ENCODE measurements at regions not wholly inside any gene's neighbourhood (a gene's known extent, or its start where the extent isn't known, plus 50 kb on each side); places are given as distances from the start of the nearest gene placed in this dataset.
"Not testable (repeated sequence)": the region's sequence is repeated elsewhere in the genome, so short reads cannot be mapped to it uniquely, and the experiment has no call there.

- TF ChIP-seq, protein P1, sequence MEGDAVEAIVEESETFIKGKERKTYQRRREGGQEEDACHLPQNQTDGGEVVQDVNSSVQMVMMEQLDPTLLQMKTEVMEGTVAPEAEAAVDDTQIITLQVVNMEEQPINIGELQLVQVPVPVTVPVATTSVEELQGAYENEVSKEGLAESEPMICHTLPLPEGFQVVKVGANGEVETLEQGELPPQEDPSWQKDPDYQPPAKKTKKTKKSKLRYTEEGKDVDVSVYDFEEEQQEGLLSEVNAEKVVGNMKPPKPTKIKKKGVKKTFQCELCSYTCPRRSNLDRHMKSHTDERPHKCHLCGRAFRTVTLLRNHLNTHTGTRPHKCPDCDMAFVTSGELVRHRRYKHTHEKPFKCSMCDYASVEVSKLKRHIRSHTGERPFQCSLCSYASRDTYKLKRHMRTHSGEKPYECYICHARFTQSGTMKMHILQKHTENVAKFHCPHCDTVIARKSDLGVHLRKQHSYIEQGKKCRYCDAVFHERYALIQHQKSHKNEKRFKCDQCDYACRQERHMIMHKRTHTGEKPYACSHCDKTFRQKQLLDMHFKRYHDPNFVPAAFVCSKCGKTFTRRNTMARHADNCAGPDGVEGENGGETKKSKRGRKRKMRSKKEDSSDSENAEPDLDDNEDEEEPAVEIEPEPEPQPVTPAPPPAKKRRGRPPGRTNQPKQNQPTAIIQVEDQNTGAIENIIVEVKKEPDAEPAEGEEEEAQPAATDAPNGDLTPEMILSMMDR (conservative IDR thresholded peaks at IDR 0.05; ENCODE audit: low read depth, low read length): no peak
- no peak overlapping the region for H3K4me3 ChIP-seq (ENCODE audit: low read depth, low read length)
- DNase-seq (ENCODE audit: low read depth): peak; percentile 7
Observed at GRCh38 chr1:173342736-173343135, 134.4 kb upstream of the PRDX6 start.

- H3K4me3 ChIP-seq (ENCODE audit: low read depth, low read length): no peak overlapping the region
- TF ChIP-seq, protein P1 (conservative IDR thresholded peaks at IDR 0.05; ENCODE audit: low read depth, low read length): no peak
- DNase-seq (ENCODE audit: low read depth): no peak
Observed at GRCh38 chr1:173344034-173344743, 132.9 kb upstream of the PRDX6 start.

DNA sequence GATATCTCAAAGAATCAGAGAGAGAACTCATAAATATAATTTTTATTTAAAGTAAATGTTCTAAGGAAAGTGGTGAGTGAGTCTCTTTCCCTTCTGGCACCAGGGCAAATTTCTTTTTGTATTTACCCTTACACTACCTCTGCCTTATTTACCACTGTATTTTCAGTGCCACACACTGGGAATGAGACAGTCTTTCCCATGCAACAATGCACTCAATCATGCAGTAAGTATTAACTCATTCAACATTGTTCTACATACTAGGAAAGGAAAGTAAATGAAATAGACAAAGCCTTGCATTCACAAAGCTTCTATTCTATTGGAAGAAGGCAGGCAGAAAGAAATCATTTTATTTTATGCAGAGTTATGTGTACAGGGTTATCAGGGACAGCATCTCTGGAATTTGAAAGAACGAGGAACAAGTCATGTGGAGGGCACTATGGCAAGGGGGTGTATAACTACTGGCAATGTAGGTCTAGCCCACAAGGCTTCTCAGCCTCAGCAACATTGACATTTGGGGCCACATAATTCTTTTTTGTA is 129.8 kb upstream of the PRDX6 start:
- no peak for DNase-seq (ENCODE audit: low read depth)
- TF ChIP-seq, protein P1 (conservative IDR thresholded peaks at IDR 0.05; ENCODE audit: low read depth, low read length): no peak
- no peak overlapping the region for H3K4me3 ChIP-seq (ENCODE audit: low read depth, low read length)

- H3K4me3 ChIP-seq (ENCODE audit: low read depth, low read length); DNase-seq (ENCODE audit: low read depth): not testable (repeated sequence)
Observed at GRCh38 chr1:173352635-173353034, 124.5 kb upstream of the PRDX6 start.

GRCh38 chr1:173353350-173353749 is 123.8 kb upstream of the PRDX6 start:
- TF ChIP-seq, protein P1 (conservative IDR thresholded peaks at IDR 0.05; ENCODE audit: low read depth, low read length): no peak
- H3K4me3 ChIP-seq (ENCODE audit: low read depth, low read length): no peak overlapping the region
- DNase-seq (ENCODE audit: low read depth): peak; percentile 16

DNA sequence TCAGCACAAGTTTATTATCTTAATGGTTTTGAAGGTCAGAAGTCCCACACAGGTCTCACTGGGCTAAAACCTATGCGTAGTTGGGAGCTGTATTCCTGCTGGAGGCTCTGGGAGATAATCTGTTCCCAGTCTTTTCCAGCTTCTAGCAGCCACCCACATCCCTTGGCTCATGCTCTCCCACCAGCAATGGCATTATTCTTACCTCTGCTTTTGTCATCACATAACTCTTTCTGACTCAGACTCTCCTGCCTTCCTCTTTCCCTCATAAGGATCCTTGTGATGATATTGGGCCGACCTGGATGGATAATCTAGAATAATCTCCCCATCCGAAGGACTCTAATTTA is 122.2 kb upstream of the PRDX6 start:
- no peak for DNase-seq (ENCODE audit: low read depth)
- TF ChIP-seq, protein P1 (conservative IDR thresholded peaks at IDR 0.05; ENCODE audit: low read depth, low read length): no peak
- no peak overlapping the region for H3K4me3 ChIP-seq (ENCODE audit: low read depth, low read length)

- TF ChIP-seq, protein P1 (conservative IDR thresholded peaks at IDR 0.05; ENCODE audit: low read depth, low read length): no peak
- peak; percentile 45 for DNase-seq (ENCODE audit: low read depth)
- H3K4me3 ChIP-seq (ENCODE audit: low read depth, low read length): no peak overlapping the region
Observed at GRCh38 chr1:173355281-173356031, 121.7 kb upstream of the PRDX6 start.
